ENCODE measurements at regions not wholly inside any gene's neighbourhood (a gene's known extent, or its start where the extent isn't known, plus 50 kb on each side); places are given as distances from the start of the nearest gene placed in this dataset.

- no peak overlapping the region for H3K4me3 Mint-ChIP-seq
- no peaks in the 10 kb centered on the region for H3K27me3 Mint-ChIP-seq
- H3K36me3 Mint-ChIP-seq = peaks cover 56 to 77% of the 10 kb centered on the region in 2 donors
- no peaks in the 10 kb centered on the region for H3K9me3 Mint-ChIP-seq
- no peak overlapping the region for H3K27ac Mint-ChIP-seq
- ATAC-seq (replicated peaks) (no peak), DNase-seq (no peak)
- peaks cover 0 to 1% of the 10 kb centered on the region in 2 donors for H3K4me1 Mint-ChIP-seq
These were observed 124.6 kb downstream of the RFLNA start for GRCh38 chr12:124419292-124420040.

- Mint-ChIP-seq H3K27ac (no peak overlapping the region), H3K36me3 (peaks cover 56 to 78% of the 10 kb centered on the region in 2 donors)
- ATAC-seq (replicated peaks) = no peak
These were observed 123.9 kb downstream of the RFLNA start for GRCh38 chr12:124418791-124419190.

GRCh38 chr12:124418156-124418555 lies 123.3 kb downstream of the RFLNA start:
- Mint-ChIP-seq H3K36me3 (peaks cover 56 to 79% of the 10 kb centered on the region in 2 donors), H3K4me3 (no peak overlapping the region), H3K4me1 (peaks cover 0 to 1% of the 10 kb centered on the region in 2 donors), H3K27ac (no peak overlapping the region), H3K9me3 (no peaks in the 10 kb centered on the region), H3K27me3 (no peaks in the 10 kb centered on the region)
- DNase-seq = no peak
- ATAC-seq (replicated peaks) = no peak

More at GRCh38 chr12:124418791-124419190, 123.9 kb downstream of the RFLNA start:
- DNase-seq = no peak
- Mint-ChIP-seq H3K27me3 (no peaks in the 10 kb centered on the region), H3K9me3 (no peaks in the 10 kb centered on the region), H3K4me1 (peaks cover 0 to 1% of the 10 kb centered on the region in 2 donors), H3K4me3 (no peak overlapping the region)

- no peak for ATAC-seq (replicated peaks)
- no peaks in the 10 kb centered on the region for H3K27me3 Mint-ChIP-seq
- H3K27ac Mint-ChIP-seq = no peak overlapping the region
- no peak overlapping the region for H3K4me3 Mint-ChIP-seq
- no peak for DNase-seq
- no peaks in the 10 kb centered on the region for H3K9me3 Mint-ChIP-seq
- peaks cover 57 to 79% of the 10 kb centered on the region in 2 donors for H3K36me3 Mint-ChIP-seq
- peaks cover 0 to 1% of the 10 kb centered on the region in 2 donors for H3K4me1 Mint-ChIP-seq
These were observed 121.9 kb downstream of the RFLNA start for GRCh38 chr12:124416516-124417395.

- no peaks in the 10 kb centered on the region for H3K9me3 Mint-ChIP-seq
- ATAC-seq (replicated peaks) = no peak
- DNase-seq = no peak
- no peak overlapping the region for H3K27ac Mint-ChIP-seq
- H3K36me3 Mint-ChIP-seq = peaks cover 57 to 74% of the 10 kb centered on the region in 2 donors
- no peak overlapping the region for H3K4me3 Mint-ChIP-seq
- H3K27me3 Mint-ChIP-seq = no peaks in the 10 kb centered on the region
- peaks cover 0 to 4% of the 10 kb centered on the region in 2 donors for H3K4me1 Mint-ChIP-seq
These were observed 120.2 kb downstream of the RFLNA start for GRCh38 chr12:124415064-124415463.

GRCh38 chr12:124413915-124414314 lies 119.0 kb downstream of the RFLNA start:
- H3K9me3 Mint-ChIP-seq = no peaks in the 10 kb centered on the region
- peaks cover 0 to 4% of the 10 kb centered on the region in 2 donors for H3K4me1 Mint-ChIP-seq
- DNase-seq (no peak), ATAC-seq (replicated peaks) (no peak)
- H3K27ac Mint-ChIP-seq = peak overlapping the region; percentile 31
- H3K27me3 Mint-ChIP-seq = no peaks in the 10 kb centered on the region
- peaks cover 52 to 72% of the 10 kb centered on the region in 2 donors for H3K36me3 Mint-ChIP-seq
- H3K4me3 Mint-ChIP-seq = no peak overlapping the region

GRCh38 chr12:124413401-124413800 lies 118.5 kb downstream of the RFLNA start:
- H3K27me3 Mint-ChIP-seq = no peaks in the 10 kb centered on the region
- H3K4me1 Mint-ChIP-seq = peaks cover 0 to 4% of the 10 kb centered on the region in 2 donors
- H3K4me3 Mint-ChIP-seq = no peak overlapping the region
- ATAC-seq (replicated peaks) (no peak), DNase-seq (no peak)
- peaks cover 48 to 67% of the 10 kb centered on the region in 2 donors for H3K36me3 Mint-ChIP-seq
- peak overlapping the region; percentile 52 for H3K27ac Mint-ChIP-seq
- H3K9me3 Mint-ChIP-seq = no peaks in the 10 kb centered on the region

GRCh38 chr12:124412646-124413015 lies 117.7 kb downstream of the RFLNA start:
- no peaks in the 10 kb centered on the region for H3K9me3 Mint-ChIP-seq
- H3K4me3 Mint-ChIP-seq = no peak overlapping the region
- H3K27me3 Mint-ChIP-seq = no peaks in the 10 kb centered on the region
- no peak for DNase-seq
- peaks cover 0 to 4% of the 10 kb centered on the region in 2 donors for H3K4me1 Mint-ChIP-seq
- H3K36me3 Mint-ChIP-seq = peaks cover 50 to 61% of the 10 kb centered on the region in 2 donors
- H3K27ac Mint-ChIP-seq = no peak overlapping the region
- ATAC-seq (replicated peaks) = no peak

- no peaks in the 10 kb centered on the region for H3K9me3 Mint-ChIP-seq
- no peak overlapping the region for H3K27ac Mint-ChIP-seq
- H3K36me3 Mint-ChIP-seq = peaks cover 49 to 61% of the 10 kb centered on the region in 2 donors
- ATAC-seq (replicated peaks) (no peak), DNase-seq (no peak)
- H3K27me3 Mint-ChIP-seq = no peaks in the 10 kb centered on the region
- H3K4me3 Mint-ChIP-seq = no peak overlapping the region
- H3K4me1 Mint-ChIP-seq = peaks cover 0 to 4% of the 10 kb centered on the region in 2 donors
These were observed 117.2 kb downstream of the RFLNA start for GRCh38 chr12:124411953-124412645.

GRCh38 chr12:124411281-124411878 lies 116.5 kb downstream of the RFLNA start:
- no peak for DNase-seq
- Mint-ChIP-seq H3K27me3 (no peaks in the 10 kb centered on the region), H3K4me1 (peaks cover 0 to 4% of the 10 kb centered on the region in 2 donors), H3K27ac (peak overlapping the region; percentile 27), H3K36me3 (peaks cover 50 to 62% of the 10 kb centered on the region in 2 donors), H3K4me3 (no peak overlapping the region), H3K9me3 (no peaks in the 10 kb centered on the region)
- no peak for ATAC-seq (replicated peaks)

- H3K27me3 Mint-ChIP-seq = no peaks in the 10 kb centered on the region
- H3K36me3 Mint-ChIP-seq = peaks cover 46 to 54% of the 10 kb centered on the region in 2 donors
- peaks cover 0 to 3% of the 10 kb centered on the region in 2 donors for H3K4me1 Mint-ChIP-seq
- H3K27ac Mint-ChIP-seq = no peak overlapping the region
- ATAC-seq (replicated peaks) = no peak
- no peak for DNase-seq
- no peaks in the 10 kb centered on the region for H3K9me3 Mint-ChIP-seq
- H3K4me3 Mint-ChIP-seq = no peak overlapping the region
These were observed 115.7 kb downstream of the RFLNA start for GRCh38 chr12:124410354-124411175.

GRCh38 chr12:124408822-124409517 lies 114.1 kb downstream of the RFLNA start:
- Mint-ChIP-seq H3K27me3 (no peaks in the 10 kb centered on the region), H3K4me1 (peaks cover 0 to 3% of the 10 kb centered on the region in 2 donors), H3K27ac (peak overlapping the region; percentile 83), H3K9me3 (no peaks in the 10 kb centered on the region), H3K4me3 (no peak overlapping the region), H3K36me3 (peaks cover 41 to 48% of the 10 kb centered on the region in 2 donors)
- no peak for DNase-seq
- ATAC-seq (replicated peaks) = no peak

- no peak for ATAC-seq (replicated peaks)
- Mint-ChIP-seq H3K27me3 (no peaks in the 10 kb centered on the region), H3K4me1 (peaks cover 7 to 9% of the 10 kb centered on the region in 2 donors), H3K36me3 (peaks cover 42 to 51% of the 10 kb centered on the region in 2 donors), H3K27ac (no peak overlapping the region), H3K4me3 (no peak overlapping the region), H3K9me3 (no peaks in the 10 kb centered on the region)
- no peak for DNase-seq
These were observed 112.2 kb downstream of the RFLNA start for GRCh38 chr12:124407074-124407473.
